Ovary (tissue), 7 donors: ENCODE measurements at regions not wholly inside any gene's neighbourhood (a gene's known extent, or its start where the extent isn't known, plus 50 kb on each side); places are given as distances from the start of the nearest gene placed in this dataset.
"Not testable (repeated sequence)": the region's sequence is repeated elsewhere in the genome, so short reads cannot be mapped to it uniquely, and the experiment has no call there.

Source experiments
- DNase-seq, 5 donors: peaks; one replicate each; pipeline ENCODE4 v3.0.0-alpha.2; 2019 to 2020
- H3K27ac ChIP-seq, 2 donors: fragments of 200-600 bp; one replicate each; pipeline versions ENCODE4 v1.5.1 to v1.8.0; 2019 to 2022
- H3K27me3 ChIP-seq: fragments of 200-600 bp; one replicate; pipeline ENCODE4 v1.8.0; 2022
- H3K36me3 ChIP-seq: fragments of 200-600 bp; sonication (generic); one replicate; pipeline ENCODE4 v1.5.1; 2019
- H3K4me1 ChIP-seq: one replicate; pipeline ENCODE4 v1.8.1; 2013; ENCODE audit warnings: mild to moderate bottlenecking, moderate library complexity; ENCODE audit not compliant: insufficient read depth
- H3K4me3 ChIP-seq: fragments of 200-600 bp; sonication (generic); one replicate; pipeline ENCODE4 v1.5.1; 2017
- H3K9me3 ChIP-seq, 2 donors: fragments of 200-600 bp in 1 of 2; sonication (generic) in 1 of 2; one replicate each; pipeline versions ENCODE4 v1.5.1 to v1.8.1; 2013 to 2019; ENCODE audit warnings: mild to moderate bottlenecking in 1 of 2, moderate library complexity in 1 of 2
- CTCF ChIP-seq, 3 donors: fragments of 450-650 bp in 2 of 3; fragments of 200-600 bp in 1 of 3; IDR thresholded peaks; one replicate each; pipeline versions ENCODE4 v1.5.1 to v1.8.0; 2016 to 2022; ENCODE audit warnings: antibody characterized with exemption in 3 of 3, mild to moderate bottlenecking in 1 of 3
- EP300 ChIP-seq: sonication (generic); formaldehyde crosslinking; IDR thresholded peaks from one replicate; pipeline ENCODE4 v1.6.1; 2017; ENCODE audit warnings: antibody characterized with exemption
- POLR2A ChIP-seq: fragments of 450-650 bp; IDR thresholded peaks from one replicate; pipeline ENCODE4 v1.6.1; 2017; ENCODE audit warnings: antibody characterized with exemption, mild to moderate bottlenecking, moderate library complexity
- WGBS, 3 donors: extraction: QIAGEN DNeasy Blood & Tissue Kit in 1 of 3; methylation state at CpG; one replicate each; pipeline versions ENCODE4 v1.1.5 to v1.1.7; 2013 to 2017; 5-methylcytosine and 5-hydroxymethylcytosine counted together
- intact Hi-C, 4 donors: fragments of 100-400 bp; cut with DNase I; formaldehyde crosslinking; loops; one replicate each; pipeline versions ENCODE4 v1.11.0 to v1.15.1; 2022 to 2023
- donor health status: DM: no; HTN: no; CAD: no; lungs with moderate emphysema.
- donor health status: DM: no; HTN: no; CAD: no.
- donor health status: Bipolar disorder and iron deficiency.
- donor health status: DM: no; HTN: no; CAD: no.
- donor health status: DM: yes; HTN: yes; CAD: no.

DNA sequence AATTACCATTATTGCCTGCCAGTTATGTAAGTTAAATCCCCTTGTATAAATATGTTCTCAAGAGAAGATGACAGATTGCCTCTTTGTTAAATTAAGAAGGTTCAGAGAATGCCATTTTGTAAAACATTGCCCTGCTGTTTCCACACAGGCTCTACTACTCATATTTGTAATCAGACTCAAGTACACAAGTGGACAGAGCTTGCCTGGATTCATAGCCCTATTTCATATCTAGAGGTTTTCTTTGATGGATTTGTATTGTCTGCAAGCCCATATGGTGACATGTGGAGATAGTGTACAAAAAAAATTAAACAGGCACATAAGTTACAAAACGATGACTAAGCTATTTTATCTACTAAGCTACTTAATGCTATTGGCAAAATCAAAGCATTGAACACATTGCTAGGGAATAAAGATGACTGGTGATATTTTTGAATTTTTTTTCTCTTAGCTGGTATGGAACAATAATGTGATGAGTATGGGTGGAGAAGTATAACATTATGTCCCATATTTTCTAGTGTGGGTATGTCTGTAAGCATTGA lies 1286.6 kb upstream of the ALCAM start:
- H3K4me3 ChIP-seq, result no peak overlapping the region
- 3 to 31% (median 8%) methylated on average over 1 of the region's 1 CpG for WGBS, 3 donors

GRCh38 chr3:104088738-104089137 lies 1278.0 kb upstream of the ALCAM start:
- TF ChIP-seq POLR2A, result no peak
- TF ChIP-seq EP300, result no peak
- no peak for TF ChIP-seq CTCF (IDR thresholded peaks at IDR 0.05)
- DNase-seq, result no peak
- no peak overlapping the region for H3K4me3 ChIP-seq
- intact Hi-C loops, result no loop called here
- H3K4me1 ChIP-seq, result no peaks in the 10 kb centered on the region
- H3K9me3 ChIP-seq, result no peaks in the 10 kb centered on the region
- H3K36me3 ChIP-seq, result no peaks in the 10 kb centered on the region
- H3K27ac ChIP-seq, result no peak overlapping the region
- no peaks in the 10 kb centered on the region for H3K27me3 ChIP-seq

More for the DNA sequence above, 1286.6 kb upstream of the ALCAM start:
- Histone ChIP-seq H3K27ac (no peak overlapping the region), H3K4me1 (no peaks in the 10 kb centered on the region), H3K36me3 (no peaks in the 10 kb centered on the region), H3K9me3 (no peaks in the 10 kb centered on the region), H3K27me3 (no peaks in the 10 kb centered on the region)
- no peak for TF ChIP-seq POLR2A
- no peak for TF ChIP-seq EP300
- TF ChIP-seq CTCF (IDR thresholded peaks at IDR 0.05), result no peak
- intact Hi-C loops, result no loop called here
- no peak for DNase-seq

DNA sequence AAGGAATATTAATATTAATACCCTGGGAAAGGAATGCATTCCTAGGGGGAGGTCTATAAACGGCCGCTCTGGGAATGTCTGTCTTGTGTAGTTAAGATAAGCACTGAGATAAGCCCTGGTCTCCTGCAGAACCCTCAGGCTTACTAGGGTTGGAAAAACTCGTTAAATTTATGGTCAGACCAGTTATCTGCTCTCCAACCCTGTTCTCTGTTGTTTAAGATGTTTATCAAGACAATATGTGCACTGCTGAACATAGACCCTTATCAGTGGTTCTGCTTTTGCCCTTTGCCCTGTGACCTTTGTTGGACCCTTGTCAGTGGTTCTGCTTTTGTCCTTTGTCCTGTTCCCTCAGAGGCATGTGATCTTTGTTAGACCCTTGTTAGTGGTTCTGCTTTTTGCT lies 1276.7 kb upstream of the ALCAM start:
- WGBS, 3 donors, result 43 to 54% (median 52%) methylated on average over 3 of the region's 3 CpGs
- H3K4me3 ChIP-seq, H3K4me1 ChIP-seq, H3K27me3 ChIP-seq, H3K36me3 ChIP-seq, intact Hi-C loops, H3K27ac ChIP-seq, H3K9me3 ChIP-seq, DNase-seq: not testable (repeated sequence)

GRCh38 chr3:104101736-104102135 lies 1265.0 kb upstream of the ALCAM start:
- no peaks in the 10 kb centered on the region for H3K4me1 ChIP-seq
- intact Hi-C loops, result no loop called here
- 81 to 97% (median 90%) methylated on average over 1 of the region's 1 CpG for WGBS, 3 donors
- DNase-seq, result no peak
- no peaks in the 10 kb centered on the region for H3K9me3 ChIP-seq
- no peak for TF ChIP-seq EP300
- TF ChIP-seq CTCF (IDR thresholded peaks at IDR 0.05), result no peak
- no peak for TF ChIP-seq POLR2A
- no peak overlapping the region for H3K4me3 ChIP-seq
- H3K36me3 ChIP-seq, result no peaks in the 10 kb centered on the region
- no peaks in the 10 kb centered on the region for H3K27me3 ChIP-seq
- no peak overlapping the region for H3K27ac ChIP-seq

DNA sequence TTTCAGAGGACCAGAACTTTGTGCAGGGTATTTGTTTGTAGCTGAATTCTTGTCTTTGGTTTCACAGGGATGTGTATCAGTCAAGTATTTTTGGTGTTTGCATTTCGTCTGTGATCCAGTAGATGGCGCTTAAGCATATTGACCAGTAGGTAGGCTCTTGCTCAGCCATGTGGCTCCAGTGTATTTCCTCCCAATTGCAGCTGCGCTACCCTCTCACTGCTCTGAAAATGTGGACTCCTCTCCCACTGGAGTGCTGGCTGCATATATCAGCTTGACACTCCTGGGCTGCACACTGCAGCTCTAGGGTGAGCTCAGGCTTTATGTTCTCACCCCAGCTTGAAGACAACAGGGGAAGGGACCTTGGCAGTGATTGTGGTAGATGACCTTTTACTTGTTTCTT lies 1264.3 kb upstream of the ALCAM start:
- Histone ChIP-seq H3K27ac (no peak overlapping the region), H3K4me1 (no peaks in the 10 kb centered on the region), H3K36me3 (no peaks in the 10 kb centered on the region), H3K27me3 (no peaks in the 10 kb centered on the region), H3K9me3 (no peaks in the 10 kb centered on the region), H3K4me3 (no peak overlapping the region)
- WGBS, 3 donors, result 14 to 18% (median 16%) methylated on average over 3 of the region's 3 CpGs
- intact Hi-C loops, result no loop called here
- TF ChIP-seq CTCF (IDR thresholded peaks at IDR 0.05), result no peak
- no peak for TF ChIP-seq POLR2A
- no peak for TF ChIP-seq EP300
- no peak for DNase-seq
